HG02938 (cell line): ENCODE measurements at regions not wholly inside any gene's neighbourhood (a gene's known extent, or its start where the extent isn't known, plus 50 kb on each side); places are given as distances from the start of the nearest gene placed in this dataset.
"Not testable (repeated sequence)": the region's sequence is repeated elsewhere in the genome, so short reads cannot be mapped to it uniquely, and the experiment has no call there.

Source experiments
- ATAC-seq: cut with Tn5 transposase; IDR thresholded peaks from one replicate; pipeline ENCODE4 v1.9.1; 2021; ENCODE audit warnings: mild to moderate bottlenecking, moderate library complexity; ENCODE audit not compliant: unreplicated experiment

GRCh38 chr16:17755158-17755557 is 284.4 kb upstream of the XYLT1 start:
- no peak for ATAC-seq

- no peak for ATAC-seq
Observed at GRCh38 chr16:17753434-17753833, 282.7 kb upstream of the XYLT1 start.

GRCh38 chr16:17749706-17750105 is 278.9 kb upstream of the XYLT1 start:
- ATAC-seq = no peak

GRCh38 chr16:17748044-17748719 is 277.4 kb upstream of the XYLT1 start:
- no peak for ATAC-seq

GRCh38 chr16:17747081-17747756 is 276.5 kb upstream of the XYLT1 start:
- ATAC-seq = no peak

GRCh38 chr16:17744921-17745572 is 274.3 kb upstream of the XYLT1 start:
- no peak for ATAC-seq

- no peak for ATAC-seq
Observed at GRCh38 chr16:17743578-17743977, 272.8 kb upstream of the XYLT1 start.

- no peak for ATAC-seq
Observed at GRCh38 chr16:17743158-17743557, 272.4 kb upstream of the XYLT1 start.

- not testable (repeated sequence) for ATAC-seq
Observed at GRCh38 chr16:17735099-17735498, 264.3 kb upstream of the XYLT1 start.

- no peak for ATAC-seq
Observed at GRCh38 chr16:17729820-17730219, 259.1 kb upstream of the XYLT1 start.

- ATAC-seq = no peak
Observed at GRCh38 chr16:17728196-17728595, 257.4 kb upstream of the XYLT1 start.

GRCh38 chr16:17724242-17724898 is 253.6 kb upstream of the XYLT1 start:
- no peak for ATAC-seq

- ATAC-seq = no peak
Observed at GRCh38 chr16:17723531-17724134, 252.9 kb upstream of the XYLT1 start.

- ATAC-seq = no peak
Observed at GRCh38 chr16:17718495-17718894, 247.7 kb upstream of the XYLT1 start.

- no peak for ATAC-seq
Observed at GRCh38 chr16:17705847-17706246, 235.1 kb upstream of the XYLT1 start.

GRCh38 chr16:17696616-17697015 is 225.9 kb upstream of the XYLT1 start:
- no peak for ATAC-seq

GRCh38 chr16:17692484-17692883 is 221.7 kb upstream of the XYLT1 start:
- no peak for ATAC-seq

GRCh38 chr16:17691899-17692176 is 221.1 kb upstream of the XYLT1 start:
- no peak for ATAC-seq

- no peak for ATAC-seq
Observed at GRCh38 chr16:17691106-17691898, 220.5 kb upstream of the XYLT1 start.

- no peak for ATAC-seq
Observed at GRCh38 chr16:17685447-17685846, 214.7 kb upstream of the XYLT1 start.

- no peak for ATAC-seq
Observed at GRCh38 chr16:17683281-17683680, 212.5 kb upstream of the XYLT1 start.
